MG63 (cell line): ENCODE measurements at regions not wholly inside any gene's neighbourhood (a gene's known extent, or its start where the extent isn't known, plus 50 kb on each side); places are given as distances from the start of the nearest gene placed in this dataset.

ENCODE experiments used
- DNase-seq: peaks from one replicate; pipeline ENCODE4 v3.0.0-alpha.2; 2020
- H3K27me3 ChIP-seq: fragments of 250-450 bp; sonication (Bioruptor Pico); 2 replicates; pipeline ENCODE4 v1.5.1; 2020; ENCODE audit warnings: mild to moderate bottlenecking, moderate library complexity
- H3K36me3 ChIP-seq: fragments of 250-450 bp; sonication (Bioruptor Pico); 2 replicates; pipeline ENCODE4 v1.5.1; 2020; ENCODE audit warnings: mild to moderate bottlenecking, moderate library complexity
- H3K4me3 ChIP-seq: fragments of 250-450 bp; sonication (Bioruptor Pico); 2 replicates; pipeline ENCODE4 v1.5.1; 2020; ENCODE audit warnings: mild to moderate bottlenecking, moderate library complexity
- H3K9me3 ChIP-seq: fragments of 250-450 bp; sonication (Bioruptor Pico); 2 replicates; pipeline ENCODE4 v1.5.1; 2020; ENCODE audit warnings: mild to moderate bottlenecking, moderate library complexity

DNA sequence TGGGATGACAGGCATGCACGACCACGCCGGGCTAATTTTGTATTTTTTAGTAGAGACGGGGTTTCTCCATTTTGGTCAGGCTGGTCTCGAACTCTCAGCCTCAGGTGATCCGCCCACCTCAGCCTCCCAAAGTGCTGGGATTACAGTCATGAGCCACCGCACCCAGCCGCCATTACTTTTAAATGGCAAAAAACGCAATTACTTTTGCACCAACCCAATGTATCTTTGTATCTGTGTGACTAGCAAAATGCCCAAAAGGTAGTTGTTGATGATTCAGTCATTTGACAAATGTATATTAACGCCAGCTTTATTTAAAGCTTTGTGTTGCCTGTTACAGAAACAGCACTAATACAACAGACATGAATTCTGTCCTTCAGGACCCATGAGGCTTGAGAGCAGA is 216.9 kb upstream of the FMN2 start:
- DNase-seq = no peak
- no peak overlapping the region for H3K4me3 ChIP-seq
- H3K9me3 ChIP-seq = no peaks in the 10 kb centered on the region
- H3K36me3 ChIP-seq = no peaks in the 10 kb centered on the region
- no peaks in the 10 kb centered on the region for H3K27me3 ChIP-seq

DNA sequence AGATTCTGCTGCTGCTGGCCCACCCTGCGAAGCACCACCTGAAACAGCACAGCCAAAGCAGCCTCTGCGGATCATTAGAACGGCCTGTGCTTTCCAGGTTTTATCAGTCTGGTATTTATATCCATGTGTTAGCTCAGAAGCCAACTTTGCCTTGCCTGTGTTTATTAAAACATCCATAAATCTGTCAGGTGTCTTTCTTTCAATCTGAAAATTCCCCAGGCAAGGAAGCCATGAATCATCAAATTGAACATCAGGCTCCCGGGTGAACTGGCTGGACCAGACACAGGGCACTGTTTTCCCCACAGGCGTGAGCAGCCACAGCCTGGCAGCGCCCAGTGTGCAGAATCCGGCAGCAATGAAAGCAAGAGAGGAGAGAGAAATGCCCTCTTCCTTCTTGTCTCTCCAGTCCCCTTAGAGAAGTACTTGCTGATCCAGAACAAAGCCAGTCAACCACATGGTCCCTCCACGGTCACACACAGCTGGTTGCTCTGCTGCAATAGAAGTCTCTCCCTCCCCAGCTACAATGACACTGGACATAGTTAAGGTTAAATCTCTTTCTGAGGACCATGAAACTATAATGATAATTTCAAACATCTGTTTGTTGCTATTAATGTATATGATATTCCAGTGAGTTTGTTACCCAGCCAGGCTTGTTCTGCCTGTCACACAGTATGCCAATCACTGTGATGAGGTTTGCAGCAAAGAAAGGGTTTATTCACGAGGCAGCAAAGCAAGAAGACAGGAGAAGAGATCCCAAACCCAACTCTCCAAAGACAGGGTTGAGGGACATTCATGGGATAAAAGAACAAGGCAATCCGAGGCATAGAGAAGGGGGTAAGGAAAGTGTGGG is 212.1 kb upstream of the FMN2 start:
- Histone ChIP-seq H3K27me3 (no peaks in the 10 kb centered on the region), H3K9me3 (no peaks in the 10 kb centered on the region), H3K4me3 (no peak overlapping the region), H3K36me3 (no peaks in the 10 kb centered on the region)
- DNase-seq = no peak

DNA sequence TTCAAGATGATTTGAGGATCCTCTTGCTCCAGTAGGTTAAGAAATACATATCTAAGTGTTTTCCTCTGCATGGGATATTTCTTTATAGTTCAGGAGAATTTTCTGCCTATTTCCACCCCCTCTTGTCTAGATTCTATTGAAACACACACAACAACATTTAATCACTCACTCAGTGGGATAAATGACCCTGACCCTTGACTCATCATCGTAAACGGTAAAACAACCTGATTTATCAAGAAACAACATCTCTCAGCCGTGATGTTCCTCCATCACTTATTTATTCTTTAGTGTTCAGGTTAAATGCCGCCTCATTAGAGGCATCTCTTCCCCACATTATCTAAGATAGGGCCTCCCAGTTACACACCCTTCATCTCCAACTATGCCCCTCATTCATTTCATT is 208.7 kb upstream of the FMN2 start:
- Histone ChIP-seq H3K27me3 (no peaks in the 10 kb centered on the region), H3K36me3 (no peaks in the 10 kb centered on the region), H3K4me3 (no peak overlapping the region), H3K9me3 (0 out of 2 replicates have a peak, but pooled peaks cover 2% of the 10 kb centered on the region)
- no peak for DNase-seq

DNA sequence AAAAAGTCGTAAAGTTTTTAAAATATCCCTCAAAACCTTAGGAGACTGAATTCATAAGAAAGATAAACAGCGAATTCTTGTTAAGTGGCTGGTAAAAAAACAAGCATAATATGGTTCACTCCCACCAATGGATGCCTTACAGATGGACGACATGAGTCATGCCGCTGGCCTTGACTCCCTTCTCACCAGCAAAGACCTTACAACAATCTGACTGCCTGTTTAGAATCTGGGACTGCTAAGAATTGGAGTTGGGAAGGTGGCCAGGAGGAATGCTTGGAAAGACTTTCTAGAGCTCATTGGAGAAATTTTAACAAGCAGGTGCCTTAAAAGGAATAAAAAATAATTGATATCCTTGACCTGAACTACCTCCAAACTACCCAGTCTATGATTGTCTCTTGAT is 206.9 kb upstream of the FMN2 start:
- H3K4me3 ChIP-seq = no peak overlapping the region
- no peaks in the 10 kb centered on the region for H3K36me3 ChIP-seq
- 0 out of 2 replicates have a peak, but pooled peaks cover 2% of the 10 kb centered on the region for H3K9me3 ChIP-seq
- peak; percentile 16 for DNase-seq
- no peaks in the 10 kb centered on the region for H3K27me3 ChIP-seq

DNA sequence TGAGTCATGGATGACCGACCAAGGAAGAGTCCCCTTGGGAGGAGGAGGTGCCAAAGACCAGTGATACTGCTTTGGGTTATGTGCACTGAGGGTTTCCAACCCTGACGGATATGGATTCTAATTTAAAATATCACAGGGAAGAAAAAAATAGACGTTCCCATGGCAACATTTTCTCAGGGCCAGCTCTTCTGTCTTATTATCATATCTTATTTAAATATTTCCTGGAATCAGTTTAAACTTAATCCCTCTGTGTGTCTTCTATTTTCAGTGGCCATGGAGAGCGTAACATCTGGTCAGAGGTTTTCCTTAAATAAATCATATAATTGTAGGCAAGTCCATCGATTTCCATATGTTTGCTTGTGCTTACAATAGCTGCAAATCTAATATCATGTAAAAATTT is 205.4 kb upstream of the FMN2 start:
- no peaks in the 10 kb centered on the region for H3K27me3 ChIP-seq

DNA sequence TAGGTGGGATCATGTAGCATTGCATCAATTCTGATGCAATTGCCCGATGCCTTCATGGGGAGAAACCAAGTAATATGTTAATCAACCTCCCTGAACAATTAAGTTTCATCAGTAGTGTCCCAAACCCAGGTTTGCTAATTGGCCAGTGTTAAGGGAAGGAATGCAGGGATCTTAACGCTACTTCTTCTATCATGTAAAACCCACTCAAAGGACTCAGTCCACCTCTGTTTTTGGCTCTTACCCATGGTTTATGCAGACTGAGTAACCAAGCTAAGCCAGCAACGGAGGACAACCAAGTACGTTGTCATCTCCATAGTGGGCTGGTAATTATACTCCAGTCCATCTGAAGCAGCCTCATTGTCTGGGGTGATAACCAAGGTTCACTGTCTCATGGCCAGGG is 203.0 kb upstream of the FMN2 start:
- Histone ChIP-seq H3K36me3 (no peaks in the 10 kb centered on the region), H3K27me3 (no peaks in the 10 kb centered on the region), H3K4me3 (no peak overlapping the region), H3K9me3 (0 out of 2 replicates have a peak, but pooled peaks cover 2% of the 10 kb centered on the region)
- no peak for DNase-seq

More for the DNA sequence above, 205.4 kb upstream of the FMN2 start:
- no peak for DNase-seq
- Histone ChIP-seq H3K9me3 (0 out of 2 replicates have a peak, but pooled peaks cover 2% of the 10 kb centered on the region), H3K4me3 (no peak overlapping the region), H3K36me3 (no peaks in the 10 kb centered on the region)

DNA sequence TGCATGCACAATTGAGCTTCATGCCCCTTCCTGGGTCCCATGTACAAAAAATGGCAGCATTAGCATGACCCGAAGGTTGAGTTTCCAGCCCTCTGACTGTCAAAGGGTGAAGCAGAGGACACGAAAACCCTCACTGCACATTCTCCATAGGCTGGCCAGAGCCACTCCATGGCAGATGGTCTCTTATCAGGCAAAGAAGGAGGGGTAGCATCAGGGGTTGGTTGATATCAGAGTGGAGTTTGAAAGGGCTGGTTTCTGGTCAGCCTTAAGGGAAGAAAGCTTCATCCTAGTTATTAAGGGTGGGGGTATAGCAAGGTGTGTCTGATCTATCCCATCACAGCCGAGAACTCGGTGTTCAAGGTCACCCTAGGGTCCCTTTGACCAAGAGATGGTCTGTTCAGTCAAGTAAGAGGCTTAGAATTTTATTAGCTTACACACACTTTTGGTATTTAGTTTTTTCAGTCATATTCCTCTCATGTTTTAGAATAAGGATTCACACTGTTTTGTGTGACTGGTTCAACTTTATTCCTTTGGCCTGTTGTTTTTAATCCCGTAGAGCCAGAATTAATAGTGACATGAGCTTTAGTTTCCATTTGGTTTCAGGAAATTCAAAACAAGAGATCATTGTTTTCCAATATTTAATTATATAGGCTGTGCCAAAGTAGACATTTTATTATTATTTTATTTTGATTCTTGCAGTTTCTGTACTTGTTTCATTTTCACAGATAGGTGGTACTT is 199.9 kb upstream of the FMN2 start:
- Histone ChIP-seq H3K9me3 (0 out of 2 replicates have a peak, but pooled peaks cover 2% of the 10 kb centered on the region), H3K27me3 (no peaks in the 10 kb centered on the region; the same call in none of the 2 replicates), H3K4me3 (no peak overlapping the region), H3K36me3 (no peaks in the 10 kb centered on the region)
- no peak for DNase-seq

DNA sequence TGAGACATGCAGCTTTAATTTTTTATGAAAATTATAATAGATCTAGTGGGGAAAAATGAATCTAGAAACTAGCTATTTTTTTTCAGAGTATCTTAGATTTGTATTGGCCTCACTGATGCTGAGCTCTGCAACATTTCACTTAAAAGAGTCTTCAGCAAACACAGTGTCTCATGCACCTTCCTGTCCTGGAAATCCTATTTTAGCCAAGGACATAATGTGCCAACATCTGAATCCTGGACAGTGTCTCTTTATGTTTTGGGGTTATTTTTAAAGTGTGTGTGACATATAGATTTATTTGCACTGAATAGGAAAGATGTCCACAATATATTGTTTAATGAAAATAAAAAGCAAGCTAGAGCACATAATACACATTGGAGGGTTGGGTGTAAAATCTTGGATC is 199.1 kb upstream of the FMN2 start:
- no peak for DNase-seq
- peaks cover 4% of the 10 kb centered on the region for H3K27me3 ChIP-seq
- no peaks in the 10 kb centered on the region for H3K9me3 ChIP-seq

DNA sequence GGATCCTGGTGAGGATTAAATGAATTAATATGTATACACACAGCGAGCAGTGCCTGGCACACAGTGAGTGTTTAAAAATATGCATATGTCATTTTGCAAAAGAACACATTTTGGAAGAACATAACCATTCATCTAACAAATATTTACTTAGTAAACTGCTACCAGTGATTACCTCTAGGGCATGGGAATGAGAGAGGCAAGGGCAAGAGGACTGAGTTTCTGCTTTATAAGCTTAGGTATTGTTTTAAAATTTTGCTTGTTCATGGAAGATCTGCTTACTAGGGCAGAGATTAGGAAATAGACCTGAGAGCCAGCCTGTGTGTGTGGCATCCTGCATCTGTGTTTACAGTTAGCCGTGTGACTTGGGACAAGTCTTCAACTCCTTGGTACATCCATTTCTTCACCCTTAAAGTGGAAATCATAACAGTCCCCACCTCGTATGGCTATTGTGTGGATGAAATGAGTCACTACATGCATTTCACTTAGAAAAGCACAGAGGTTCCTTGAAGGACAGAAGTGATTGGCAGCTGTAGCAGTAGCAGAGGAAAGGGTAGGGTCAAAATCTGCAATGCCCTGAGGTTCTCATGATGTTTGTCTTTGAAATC is 198.5 kb upstream of the FMN2 start:
- no peaks in the 10 kb centered on the region for H3K36me3 ChIP-seq
- no peaks in the 10 kb centered on the region for H3K9me3 ChIP-seq
- H3K4me3 ChIP-seq = no peak overlapping the region
- peaks cover 4% of the 10 kb centered on the region for H3K27me3 ChIP-seq
- DNase-seq = no peak

More for the DNA sequence above, 199.1 kb upstream of the FMN2 start:
- Histone ChIP-seq H3K36me3 (no peaks in the 10 kb centered on the region), H3K4me3 (no peak overlapping the region)

DNA sequence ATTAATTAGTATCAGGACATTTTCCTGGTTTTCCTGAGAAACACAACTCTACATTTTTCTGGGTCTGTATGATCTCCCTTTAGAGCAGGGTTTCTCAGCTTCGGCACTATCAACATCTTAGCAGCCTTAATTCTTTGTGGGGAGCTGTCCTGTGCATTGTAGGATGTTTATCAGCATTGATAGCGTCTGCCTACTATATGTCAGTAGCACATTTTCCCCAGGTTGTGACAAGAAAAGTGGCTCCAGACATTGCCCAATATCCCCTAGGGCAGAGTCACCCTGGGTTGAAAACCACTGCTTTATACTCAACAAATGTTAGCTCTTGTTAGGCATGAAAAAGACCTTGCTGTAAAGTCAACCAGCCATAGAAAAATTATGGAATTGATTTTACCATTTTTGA is 195.1 kb upstream of the FMN2 start:
- Histone ChIP-seq H3K9me3 (no peaks in the 10 kb centered on the region), H3K27me3 (peaks cover 4% of the 10 kb centered on the region), H3K36me3 (no peaks in the 10 kb centered on the region), H3K4me3 (no peak overlapping the region)
- no peak for DNase-seq

DNA sequence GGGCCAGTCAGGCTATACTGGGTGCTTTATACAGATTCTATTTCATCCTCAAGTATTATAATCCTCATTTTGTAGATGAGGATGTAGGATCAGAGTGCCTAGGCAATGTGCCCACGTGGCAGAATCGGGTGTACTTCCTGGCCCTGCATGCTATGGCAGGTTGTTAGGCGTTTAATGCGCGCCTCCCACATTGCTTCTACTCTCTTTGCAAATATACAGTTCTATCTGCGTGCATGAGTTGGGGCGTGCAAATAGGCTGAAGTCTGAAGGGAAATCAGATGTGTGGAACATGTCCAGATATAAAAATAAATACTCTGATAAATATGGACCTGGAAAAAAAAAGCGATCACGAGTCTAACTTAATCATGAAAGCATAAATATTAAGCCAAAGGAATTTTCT is 194.7 kb upstream of the FMN2 start:
- no peak overlapping the region for H3K4me3 ChIP-seq
- DNase-seq = no peak

DNA sequence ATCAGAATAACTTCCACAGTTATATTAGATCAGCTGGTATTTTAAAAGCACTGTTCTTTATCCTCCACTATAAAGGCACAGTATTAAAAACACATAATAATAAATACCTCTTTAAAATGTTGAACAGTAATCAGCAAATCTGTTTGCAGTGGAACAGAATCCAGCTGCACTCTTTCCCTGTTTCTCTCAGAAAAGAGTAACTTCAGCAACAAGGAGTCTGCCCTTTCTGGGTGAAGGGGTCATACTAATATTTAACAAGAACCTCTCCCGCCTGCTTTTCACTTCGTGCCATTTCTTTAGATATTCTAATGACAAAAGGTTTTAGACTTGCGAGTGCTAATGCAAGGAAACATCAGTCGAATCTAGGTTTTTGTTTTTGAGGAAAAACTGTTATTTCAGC is 194.2 kb upstream of the FMN2 start:
- H3K4me3 ChIP-seq = no peak overlapping the region
- DNase-seq = no peak

More for the DNA sequence above, 194.7 kb upstream of the FMN2 start:
- Histone ChIP-seq H3K27me3 (peaks cover 6% of the 10 kb centered on the region), H3K9me3 (no peaks in the 10 kb centered on the region), H3K36me3 (no peaks in the 10 kb centered on the region)

DNA sequence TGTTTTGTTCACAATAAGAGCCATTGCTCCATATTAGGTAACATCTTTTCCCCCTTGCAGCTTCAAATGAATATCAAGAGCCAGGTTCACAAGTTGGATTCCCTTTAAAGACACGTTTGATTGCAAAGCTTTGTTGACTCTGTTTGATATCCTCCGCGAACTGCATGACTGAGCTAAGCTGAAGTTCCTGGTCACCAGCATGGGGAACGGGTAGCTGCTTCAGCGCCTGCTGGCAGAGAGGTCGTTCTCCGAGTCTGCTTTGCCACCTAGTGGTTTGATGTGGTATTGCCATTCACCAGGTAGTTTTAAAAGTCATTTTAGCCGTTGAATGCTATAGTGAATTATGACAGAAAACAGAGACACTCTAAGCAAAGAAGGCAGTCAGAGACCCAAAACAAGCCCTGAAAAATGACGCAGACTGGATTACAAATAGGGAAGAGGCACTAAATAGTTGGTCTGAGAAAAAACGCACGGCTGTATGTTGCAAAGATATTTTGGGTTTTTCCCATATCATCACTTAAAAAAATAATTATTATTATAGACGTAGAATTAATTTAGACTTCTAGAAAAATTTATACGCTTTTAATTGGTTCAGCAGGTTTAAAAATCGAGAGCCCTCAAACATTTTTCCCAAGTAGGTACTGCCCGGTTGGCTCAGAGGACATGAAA is 193.5 kb upstream of the FMN2 start:
- H3K9me3 ChIP-seq = no peaks in the 10 kb centered on the region
- H3K4me3 ChIP-seq = no peak overlapping the region
- no peaks in the 10 kb centered on the region for H3K36me3 ChIP-seq
- peak; percentile 76 for DNase-seq
- H3K27me3 ChIP-seq = peaks cover 6% of the 10 kb centered on the region

More for the DNA sequence above, 194.2 kb upstream of the FMN2 start:
- no peaks in the 10 kb centered on the region for H3K9me3 ChIP-seq
- H3K27me3 ChIP-seq = peaks cover 6% of the 10 kb centered on the region
- no peaks in the 10 kb centered on the region for H3K36me3 ChIP-seq

DNA sequence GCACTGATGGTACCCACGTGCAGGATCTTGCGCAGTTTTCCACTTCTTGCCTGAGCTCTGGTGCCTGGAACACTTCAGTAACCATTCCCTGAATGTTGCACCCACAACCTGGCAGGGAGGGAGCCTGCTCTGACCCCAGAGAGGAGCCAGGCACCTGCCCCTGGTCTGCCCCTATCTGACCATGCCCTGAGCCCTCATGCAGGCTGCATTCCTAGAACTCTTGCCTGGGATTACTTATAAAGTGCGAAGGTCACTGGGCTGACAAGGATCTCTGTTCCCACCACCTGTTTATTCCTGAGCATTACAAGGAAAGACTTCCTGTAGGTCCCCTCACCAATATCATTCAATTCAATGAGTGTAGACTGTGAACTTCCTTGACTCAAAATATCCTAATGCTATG is 191.9 kb upstream of the FMN2 start:
- Histone ChIP-seq H3K9me3 (no peaks in the 10 kb centered on the region), H3K4me3 (no peak overlapping the region), H3K36me3 (no peaks in the 10 kb centered on the region), H3K27me3 (peaks cover 6% of the 10 kb centered on the region)
- DNase-seq = no peak

DNA sequence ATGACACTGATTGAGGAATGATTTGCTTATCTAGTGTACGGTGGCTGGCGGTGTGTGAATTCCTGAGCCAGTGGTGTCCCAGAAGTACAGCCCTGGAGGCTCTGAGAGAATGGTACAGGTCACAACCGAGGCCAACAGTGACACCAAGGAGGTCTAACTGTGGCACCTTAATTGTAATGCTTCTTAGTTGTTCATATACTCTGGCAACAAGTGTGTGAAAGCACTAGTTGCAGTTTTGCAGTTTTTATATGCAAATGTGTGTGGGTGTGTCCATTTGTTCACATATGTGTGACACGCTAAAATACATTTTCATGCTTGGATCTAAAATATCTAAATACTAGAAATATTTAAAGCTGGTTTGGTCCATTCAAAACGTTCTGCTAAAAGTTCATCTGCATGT is 185.3 kb upstream of the FMN2 start:
- no peak for DNase-seq
- peaks cover 4% of the 10 kb centered on the region for H3K27me3 ChIP-seq
- H3K36me3 ChIP-seq = no peaks in the 10 kb centered on the region
- H3K9me3 ChIP-seq = no peaks in the 10 kb centered on the region
- H3K4me3 ChIP-seq = no peak overlapping the region

DNA sequence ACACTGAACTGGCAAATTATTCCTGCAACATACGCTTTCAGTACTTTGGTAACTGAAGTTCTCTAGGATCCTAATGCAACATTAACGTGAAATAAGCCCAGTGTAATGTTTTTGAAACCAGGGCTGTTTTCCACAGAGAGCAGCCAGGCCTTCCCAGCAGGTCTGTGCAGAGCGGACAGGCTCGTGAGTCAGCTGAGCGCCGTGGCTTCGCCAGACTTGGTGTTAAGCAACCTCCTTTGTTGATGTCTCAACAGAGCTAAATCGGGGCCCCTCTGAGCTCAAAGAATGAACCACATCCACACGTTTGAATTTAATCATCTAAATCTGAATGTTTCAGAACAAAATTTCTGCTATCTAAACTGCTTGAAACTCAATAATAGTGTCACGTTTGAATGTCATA is 181.8 kb upstream of the FMN2 start:
- DNase-seq = peak; percentile 72
- H3K27me3 ChIP-seq = peaks cover 2% of the 10 kb centered on the region; the same call in 1 of the 2 replicates
- no peaks in the 10 kb centered on the region for H3K9me3 ChIP-seq
- no peak overlapping the region for H3K4me3 ChIP-seq
- H3K36me3 ChIP-seq = no peaks in the 10 kb centered on the region

DNA sequence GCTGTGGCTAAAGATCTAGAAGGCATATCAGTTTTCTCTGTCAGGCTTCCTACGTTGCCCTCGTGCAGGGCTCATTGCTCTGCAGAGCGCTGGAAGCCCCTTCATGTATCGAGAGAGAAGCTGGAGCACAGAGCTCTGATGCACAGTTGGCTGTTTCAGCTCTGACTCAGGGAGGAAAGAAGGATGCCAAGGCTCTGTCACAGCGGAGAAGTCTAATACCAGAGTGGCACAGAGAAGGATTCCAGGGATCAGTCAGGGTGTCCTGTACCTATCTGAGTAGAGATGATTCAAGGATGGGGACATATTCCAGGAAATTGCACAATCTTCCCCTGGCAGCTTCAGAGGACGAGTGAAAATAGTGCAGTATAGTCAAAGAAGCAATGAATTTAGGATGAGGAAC is 179.2 kb upstream of the FMN2 start:
- no peaks in the 10 kb centered on the region for H3K9me3 ChIP-seq

More for the DNA sequence above, 179.2 kb upstream of the FMN2 start:
- DNase-seq = peak; percentile 80
- H3K4me3 ChIP-seq = no peak overlapping the region
- no peaks in the 10 kb centered on the region for H3K36me3 ChIP-seq
- H3K27me3 ChIP-seq = peaks cover 5% of the 10 kb centered on the region; the same call in 1 of the 2 replicates
